Vagina (tissue), 2 donors: ENCODE measurements at regions not wholly inside any gene's neighbourhood (a gene's known extent, or its start where the extent isn't known, plus 50 kb on each side); places are given as distances from the start of the nearest gene placed in this dataset.

Source experiments
- DNase-seq, 2 donors: peaks; one replicate each; pipeline ENCODE4 v3.0.0-alpha.2; 2017; ENCODE audit errors: extremely low spot score in 2 of 2
- H3K27ac ChIP-seq: fragments of 200-600 bp; sonication (generic); one replicate; pipeline ENCODE4 v1.5.1; 2019
- H3K27me3 ChIP-seq: fragments of 200-600 bp; sonication (generic); one replicate; pipeline ENCODE4 v1.5.1; 2019
- H3K36me3 ChIP-seq, 2 donors: fragments of 200-600 bp; sonication (generic); one replicate each; pipeline ENCODE4 v1.5.1; 2017 to 2019
- H3K4me1 ChIP-seq: fragments of 200-600 bp; sonication (generic); one replicate; pipeline ENCODE4 v1.5.1; 2019
- H3K4me3 ChIP-seq, 2 donors: fragments of 200-600 bp; sonication (generic); 1 replicate in 1 of 2; 2 replicates in 1 of 2; pipeline ENCODE4 v1.5.1; 2016 to 2019
- H3K9me3 ChIP-seq: fragments of 200-600 bp; sonication (generic); one replicate; pipeline ENCODE4 v1.5.1; 2019
- CTCF ChIP-seq, 3 experiments: fragments of 450-650 bp in 2 of 3; fragments of 200-600 bp in 1 of 3; sonication (generic) in 1 of 3; IDR thresholded peaks; one replicate each; pipeline ENCODE4 v1.5.1; 2017 to 2019; ENCODE audit warnings: antibody characterized with exemption in 3 of 3, mild to moderate bottlenecking in 2 of 3, moderate library complexity in 2 of 3
- POLR2A ChIP-seq, 2 donors: fragments of 450-650 bp; IDR thresholded peaks; one replicate each; pipeline ENCODE4 v1.6.1; 2017; ENCODE audit warnings: antibody characterized with exemption in 2 of 2, mild to moderate bottlenecking in 2 of 2, moderate library complexity in 2 of 2
- POLR2AphosphoS5 ChIP-seq, 2 donors: sonication (generic); formaldehyde crosslinking; IDR thresholded peaks; one replicate each; pipeline ENCODE4 v1.9.0; 2017; ENCODE audit warnings: antibody characterized with exemption in 2 of 2, mild to moderate bottlenecking in 2 of 2, low read depth in 1 of 2; ENCODE audit not compliant: insufficient read depth in 1 of 2
- intact Hi-C: fragments of 100-400 bp; cut with DNase I; formaldehyde crosslinking; loops from one replicate; pipeline ENCODE4 v1.15.1; 2023

- Histone ChIP-seq H3K9me3 (no peaks in the 10 kb centered on the region), H3K27ac (no peak overlapping the region), H3K27me3 (no peaks in the 10 kb centered on the region), H3K4me1 (no peaks in the 10 kb centered on the region), H3K36me3 (no peaks in the 10 kb centered on the region), H3K4me3 (no peak overlapping the region)
- no peak for DNase-seq
- TF ChIP-seq POLR2AphosphoS5 (IDR thresholded peaks at IDR 0.05; ENCODE audit: insufficient read depth in 1 of 2, low read depth in 1 of 2) (no peak), POLR2A (IDR thresholded peaks at IDR 0.05) (no peak), CTCF (IDR thresholded peaks at IDR 0.05) (no peak)
- intact Hi-C loops: no loop called here
Observed at GRCh38 chr11:90822996-90823395, 600.1 kb upstream of the CHORDC1 start.

- DNase-seq: no peak
- no peaks in the 10 kb centered on the region for H3K4me1 ChIP-seq
- intact Hi-C loops: no loop called here
- no peak overlapping the region for H3K27ac ChIP-seq
- H3K27me3 ChIP-seq: no peaks in the 10 kb centered on the region
- H3K36me3 ChIP-seq: no peaks in the 10 kb centered on the region
- H3K4me3 ChIP-seq: no peak overlapping the region
- no peaks in the 10 kb centered on the region for H3K9me3 ChIP-seq
- no peak for TF ChIP-seq POLR2A (IDR thresholded peaks at IDR 0.05)
- no peak for TF ChIP-seq POLR2AphosphoS5 (IDR thresholded peaks at IDR 0.05; ENCODE audit: insufficient read depth in 1 of 2, low read depth in 1 of 2)
- TF ChIP-seq CTCF (IDR thresholded peaks at IDR 0.05): no peak
Observed at GRCh38 chr11:90818196-90818745, 595.4 kb upstream of the CHORDC1 start.

- Histone ChIP-seq H3K36me3 (no peaks in the 10 kb centered on the region), H3K4me1 (no peaks in the 10 kb centered on the region), H3K4me3 (no peak overlapping the region), H3K9me3 (no peaks in the 10 kb centered on the region), H3K27ac (no peak overlapping the region), H3K27me3 (no peaks in the 10 kb centered on the region)
- intact Hi-C loops: no loop called here
- DNase-seq: no peak
- TF ChIP-seq CTCF (IDR thresholded peaks at IDR 0.05) (no peak), POLR2A (IDR thresholded peaks at IDR 0.05) (no peak), POLR2AphosphoS5 (IDR thresholded peaks at IDR 0.05; ENCODE audit: insufficient read depth in 1 of 2, low read depth in 1 of 2) (no peak)
Observed at GRCh38 chr11:90809581-90809980, 586.7 kb upstream of the CHORDC1 start.

GRCh38 chr11:90805172-90805571, 582.3 kb upstream of the CHORDC1 start:
- H3K27ac ChIP-seq: no peak overlapping the region
- TF ChIP-seq POLR2AphosphoS5 (IDR thresholded peaks at IDR 0.05; ENCODE audit: insufficient read depth in 1 of 2, low read depth in 1 of 2) (no peak), POLR2A (IDR thresholded peaks at IDR 0.05) (no peak), CTCF (IDR thresholded peaks at IDR 0.05) (no peak)
- no peaks in the 10 kb centered on the region for H3K4me1 ChIP-seq
- no peak for DNase-seq
- no peaks in the 10 kb centered on the region for H3K9me3 ChIP-seq
- H3K36me3 ChIP-seq: no peaks in the 10 kb centered on the region
- intact Hi-C loops: no loop called here
- no peak overlapping the region for H3K4me3 ChIP-seq
- no peaks in the 10 kb centered on the region for H3K27me3 ChIP-seq

GRCh38 chr11:90803831-90804230, 581.0 kb upstream of the CHORDC1 start:
- H3K4me3 ChIP-seq: no peak overlapping the region
- TF ChIP-seq POLR2AphosphoS5 (IDR thresholded peaks at IDR 0.05; ENCODE audit: insufficient read depth in 1 of 2, low read depth in 1 of 2) (no peak), POLR2A (IDR thresholded peaks at IDR 0.05) (no peak), CTCF (IDR thresholded peaks at IDR 0.05) (no peak)
- intact Hi-C loops: no loop called here
- H3K27ac ChIP-seq: no peak overlapping the region
- DNase-seq: no peak
- H3K36me3 ChIP-seq: no peaks in the 10 kb centered on the region
- no peaks in the 10 kb centered on the region for H3K9me3 ChIP-seq
- H3K4me1 ChIP-seq: no peaks in the 10 kb centered on the region
- H3K27me3 ChIP-seq: no peaks in the 10 kb centered on the region
